SU-DHL-6 (cell line): ENCODE measurements at regions not wholly inside any gene's neighbourhood (a gene's known extent, or its start where the extent isn't known, plus 50 kb on each side); places are given as distances from the start of the nearest gene placed in this dataset.
A peak's percentile ranks its signal among the peaks of the same experiment; 100 is the strongest.

Experiments
- H2AFZ ChIP-seq: fragments of 200-600 bp; sonication (generic); 2 replicates; pipeline ENCODE4 v1.6.1; 2014; ENCODE audit warnings: low read depth, mild to moderate bottlenecking, moderate library complexity, mixed read lengths, antibody characterized with exemption, low read length; ENCODE audit not compliant: severe bottlenecking
- H3F3A ChIP-seq: fragments of 200-600 bp; shearing (Covaris generic); 2 replicates; pipeline ENCODE4 v1.6.0; 2016; ENCODE audit warnings: antibody characterized with exemption, mild to moderate bottlenecking; ENCODE audit not compliant: insufficient read depth
- H3K27ac ChIP-seq: fragments of 200-600 bp; sonication (generic); 2 replicates; pipeline ENCODE4 v1.5.1; 2016; ENCODE audit warnings: low read depth, mild to moderate bottlenecking, low read length, moderate library complexity, mixed read lengths
- H3K27me3 ChIP-seq: fragments of 200-600 bp; sonication (generic), shearing (Covaris generic); 2 replicates; pipeline ENCODE4 v1.6.0; 2014; ENCODE audit warnings: mild to moderate bottlenecking, low read length
- H3K36me3 ChIP-seq: fragments of 200-600 bp; sonication (generic); 2 replicates; pipeline ENCODE4 v1.6.1; 2014; ENCODE audit warnings: mild to moderate bottlenecking, low read length, mixed read lengths
- H3K4me2 ChIP-seq: fragments of 300-600, 200-600 bp; shearing (Covaris generic), sonication (generic); 2 replicates; pipeline ENCODE4 v1.6.0; 2014; ENCODE audit warnings: low read length, low read depth, mild to moderate bottlenecking; ENCODE audit not compliant: poor library complexity, severe bottlenecking
- H3K4me3 ChIP-seq: fragments of 200-600 bp; sonication (generic); 2 replicates; pipeline ENCODE4 v1.5.1; 2014; ENCODE audit warnings: antibody characterized with exemption, low read length, mild to moderate bottlenecking, mixed read lengths; ENCODE audit not compliant: insufficient read depth, poor library complexity, severe bottlenecking
- H3K79me2 ChIP-seq: fragments of 200-600 bp; sonication (generic); 2 replicates; pipeline ENCODE4 v1.6.1; 2014; ENCODE audit warnings: mild to moderate bottlenecking, low read length, moderate library complexity; ENCODE audit not compliant: insufficient read depth
- H3K9ac ChIP-seq: fragments of 200-600 bp; sonication (generic); 2 replicates; pipeline ENCODE4 v1.7.0; 2014; ENCODE audit warnings: mild to moderate bottlenecking, low read length
- H3K9me2 ChIP-seq: fragments of 200-600 bp; sonication (generic); replicated peaks from 2 replicates; pipeline ENCODE4 v1.6.1; 2014; ENCODE audit warnings: low read length; ENCODE audit not compliant: insufficient read depth
- H3K9me3 ChIP-seq: fragments of 200-600 bp; sonication (generic); 2 replicates; pipeline ENCODE4 v1.6.1; 2014; ENCODE audit warnings: low read length, mixed read lengths; ENCODE audit not compliant: insufficient read depth
- H4K20me1 ChIP-seq: fragments of 200-600 bp; sonication (generic); 2 replicates; pipeline ENCODE4 v1.6.1; 2014; ENCODE audit warnings: low read depth, mild to moderate bottlenecking, antibody characterized with exemption, low read length, moderate library complexity, mixed read lengths
- EZH2phosphoT487 ChIP-seq: fragments of 200-600 bp; sonication (generic), shearing (Covaris generic); conservative IDR thresholded peaks from 2 replicates; pipeline ENCODE4 v1.6.1; 2018; ENCODE audit warnings: mild to moderate bottlenecking, antibody characterized with exemption, low read length, moderate library complexity, mixed read lengths
- TF ChIP-seq, protein P1 (sequence below): fragments of 200-600 bp; sonication (generic); IDR thresholded peaks from one replicate; pipeline ENCODE4 v1.5.1; 2017; ENCODE audit warnings: antibody characterized with exemption, mild to moderate bottlenecking, low read length, moderate library complexity; ENCODE audit not compliant: insufficient read depth, poor library complexity, severe bottlenecking

GRCh38 chr3:162992741-162993140 lies 1496.1 kb downstream of the OTOL1 start:
- H3K4me2 ChIP-seq, result no peak overlapping the region
- TF ChIP-seq EZH2phosphoT487, result no peak
- TF ChIP-seq, protein P1, sequence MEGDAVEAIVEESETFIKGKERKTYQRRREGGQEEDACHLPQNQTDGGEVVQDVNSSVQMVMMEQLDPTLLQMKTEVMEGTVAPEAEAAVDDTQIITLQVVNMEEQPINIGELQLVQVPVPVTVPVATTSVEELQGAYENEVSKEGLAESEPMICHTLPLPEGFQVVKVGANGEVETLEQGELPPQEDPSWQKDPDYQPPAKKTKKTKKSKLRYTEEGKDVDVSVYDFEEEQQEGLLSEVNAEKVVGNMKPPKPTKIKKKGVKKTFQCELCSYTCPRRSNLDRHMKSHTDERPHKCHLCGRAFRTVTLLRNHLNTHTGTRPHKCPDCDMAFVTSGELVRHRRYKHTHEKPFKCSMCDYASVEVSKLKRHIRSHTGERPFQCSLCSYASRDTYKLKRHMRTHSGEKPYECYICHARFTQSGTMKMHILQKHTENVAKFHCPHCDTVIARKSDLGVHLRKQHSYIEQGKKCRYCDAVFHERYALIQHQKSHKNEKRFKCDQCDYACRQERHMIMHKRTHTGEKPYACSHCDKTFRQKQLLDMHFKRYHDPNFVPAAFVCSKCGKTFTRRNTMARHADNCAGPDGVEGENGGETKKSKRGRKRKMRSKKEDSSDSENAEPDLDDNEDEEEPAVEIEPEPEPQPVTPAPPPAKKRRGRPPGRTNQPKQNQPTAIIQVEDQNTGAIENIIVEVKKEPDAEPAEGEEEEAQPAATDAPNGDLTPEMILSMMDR, result no peak
- H3K4me3 ChIP-seq, result no peak overlapping the region
- no peaks in the 10 kb centered on the region for H3F3A ChIP-seq
- no peaks in the 10 kb centered on the region for H3K79me2 ChIP-seq
- peaks cover 10% of the 10 kb centered on the region; the same call in 1 of the 2 replicates for H3K36me3 ChIP-seq
- peak overlapping the region; percentile 29 for H2AFZ ChIP-seq
- no peaks in the 10 kb centered on the region for H4K20me1 ChIP-seq
- H3K27me3 ChIP-seq, result no peaks in the 10 kb centered on the region
- H3K27ac ChIP-seq, result no peak overlapping the region
- no peaks in the 10 kb centered on the region for H3K9me2 ChIP-seq
- no peaks in the 10 kb centered on the region for H3K9me3 ChIP-seq
- H3K9ac ChIP-seq, result no peak overlapping the region

DNA sequence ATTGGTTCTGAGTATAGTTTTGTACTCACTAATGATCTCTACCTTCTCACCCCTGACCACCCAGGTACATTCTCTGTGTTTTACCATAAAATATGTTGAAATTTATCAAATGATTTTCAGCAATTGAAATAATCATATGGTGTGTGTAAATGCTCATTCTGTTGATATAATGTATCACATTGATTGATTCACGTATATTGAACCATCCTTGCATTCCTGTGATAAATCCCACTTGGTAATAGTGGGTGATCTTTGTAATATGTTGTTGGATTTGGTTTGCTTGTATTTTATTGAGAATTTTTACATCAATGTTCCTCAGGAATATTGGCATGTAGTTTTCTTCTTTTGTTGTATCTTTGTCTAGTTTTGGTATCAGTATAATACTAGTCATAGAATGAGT lies 1497.6 kb downstream of the OTOL1 start:
- no peaks in the 10 kb centered on the region for H3K9me3 ChIP-seq
- H4K20me1 ChIP-seq, result no peaks in the 10 kb centered on the region
- no peak overlapping the region for H3K9ac ChIP-seq
- H3K4me3 ChIP-seq, result no peak overlapping the region
- H3K27ac ChIP-seq, result no peak overlapping the region
- H3K4me2 ChIP-seq, result no peak overlapping the region
- no peak for TF ChIP-seq EZH2phosphoT487
- TF ChIP-seq, protein P1, result no peak
- H3K9me2 ChIP-seq, result no peaks in the 10 kb centered on the region
- no peaks in the 10 kb centered on the region for H3K27me3 ChIP-seq
- no peak overlapping the region for H2AFZ ChIP-seq
- H3K36me3 ChIP-seq, result peaks cover 10% of the 10 kb centered on the region; the same call in 1 of the 2 replicates
- no peaks in the 10 kb centered on the region for H3F3A ChIP-seq
- no peaks in the 10 kb centered on the region for H3K79me2 ChIP-seq

- Histone ChIP-seq H3K36me3 (peaks cover 10% of the 10 kb centered on the region; the same call in 1 of the 2 replicates), H4K20me1 (no peaks in the 10 kb centered on the region), H3K27me3 (no peaks in the 10 kb centered on the region), H3K4me2 (no peak overlapping the region), H3K9me3 (no peaks in the 10 kb centered on the region), H3K4me3 (no peak overlapping the region), H2AFZ (peak overlapping the region; percentile 98), H3K27ac (no peak overlapping the region), H3K9ac (no peak overlapping the region), H3F3A (no peaks in the 10 kb centered on the region), H3K79me2 (no peaks in the 10 kb centered on the region), H3K9me2 (no peaks in the 10 kb centered on the region)
- TF ChIP-seq, protein P1, result no peak
- no peak for TF ChIP-seq EZH2phosphoT487
These were observed 1499.8 kb downstream of the OTOL1 start for GRCh38 chr3:162996368-162996767.

GRCh38 chr3:162998205-162998604 lies 1501.6 kb downstream of the OTOL1 start:
- H3K4me2 ChIP-seq, result peak overlapping the region; percentile 62
- TF ChIP-seq, protein P1, result no peak
- no peak for TF ChIP-seq EZH2phosphoT487
- peak overlapping the region; percentile 22 for H3K4me3 ChIP-seq
- no peaks in the 10 kb centered on the region for H3K9me2 ChIP-seq
- no peaks in the 10 kb centered on the region for H3K79me2 ChIP-seq
- H4K20me1 ChIP-seq, result no peaks in the 10 kb centered on the region
- H2AFZ ChIP-seq, result peak overlapping the region; percentile 98
- H3K27me3 ChIP-seq, result no peaks in the 10 kb centered on the region
- no peak overlapping the region for H3K27ac ChIP-seq
- no peak overlapping the region for H3K9ac ChIP-seq
- H3K36me3 ChIP-seq, result peaks cover 10% of the 10 kb centered on the region; the same call in 1 of the 2 replicates
- H3K9me3 ChIP-seq, result no peaks in the 10 kb centered on the region
- H3F3A ChIP-seq, result no peaks in the 10 kb centered on the region
